Pancreas (tissue), 10 donors: ENCODE measurements at regions not wholly inside any gene's neighbourhood (a gene's known extent, or its start where the extent isn't known, plus 50 kb on each side); places are given as distances from the start of the nearest gene placed in this dataset.

ENCODE experiments used
- ATAC-seq, 4 donors: fragments of 200-7000 bp; cut with Tn5 transposase; one replicate each; pipeline versions ENCODE4 v1.8.0 to v1.9.1; 2020; ENCODE audit warnings: mild to moderate bottlenecking in 4 of 4, moderate library complexity in 4 of 4
- DNase-seq, 6 donors: peaks; one replicate each; pipeline ENCODE4 v3.0.0-alpha.2; 2020
- FAIRE-seq: peaks from 2 replicates; lab custom pipeline; 2012; peaks lifted over from hg19 to GRCh38; lab: Jason Lieb, UNC
- H3K27ac ChIP-seq, 4 donors: fragments of 200-600 bp; sonication (generic); 1 replicate in 3 of 4; 2 replicates in 1 of 4; pipeline versions ENCODE4 v1.5.0 to v1.8.0; 2020
- H3K27me3 ChIP-seq, 4 donors: fragments of 200-600 bp; one replicate each; pipeline ENCODE4 v1.8.0; 2021
- H3K36me3 ChIP-seq, 3 donors: fragments of 200-600 bp; sonication (generic) in 1 of 3; one replicate each; pipeline versions ENCODE4 v1.5.0 to v1.8.0; 2020 to 2021
- H3K4me1 ChIP-seq, 3 donors: fragments of 200-600 bp; one replicate each; pipeline ENCODE4 v1.8.0; 2021
- H3K4me3 ChIP-seq, 4 donors: fragments of 200-600 bp; sonication (generic) in 2 of 4; one replicate each; pipeline versions ENCODE4 v1.5.0 to v1.8.0; 2020 to 2021
- H3K9me3 ChIP-seq, 4 donors: fragments of 200-600 bp; one replicate each; pipeline ENCODE4 v1.8.0; 2021
- CTCF ChIP-seq, 4 donors: fragments of 200-600 bp; sonication (generic) in 3 of 4; IDR thresholded peaks; one replicate each; pipeline versions ENCODE4 v1.5.0 to v1.8.0; 2021; ENCODE audit warnings: antibody characterized with exemption in 4 of 4
- WGBS, 2 donors: extraction: QIAGEN DNeasy Blood & Tissue Kit; methylation state at CpG; one replicate each; pipeline ENCODE4 v1.1.7; 2013; 5-methylcytosine and 5-hydroxymethylcytosine counted together
- intact Hi-C, 3 donors: fragments of 100-400 bp; cut with DNase I; formaldehyde crosslinking; loops; one replicate each; pipeline versions ENCODE4 v1.11.1 to v1.14.2; 2022
- donor health status: healthy with polysubstance abuse.
- donor health status: DM: no; HTN: no; CAD: no; lungs with moderate emphysema.
- donor health status: DM: no; HTN: no; CAD: no.
- donor health status: control.
- donor health status: control.
- donor health status: Bipolar disorder and iron deficiency.
- donor health status: DM: yes; HTN: yes; CAD: no.
- donor health status: DM: no; HTN: no; CAD: no.
- donor health status: DM: no; HTN: no; CAD: no.
- donor health status: DM: yes; HTN: yes; CAD: no.

- H3K27me3 ChIP-seq: no peaks in the 10 kb centered on the region
- H3K9me3 ChIP-seq: no peaks in the 10 kb centered on the region
- 43 to 57% methylated on average over 3 of the region's 3 CpGs for WGBS, 2 donors
These were observed 272.0 kb upstream of the HAND2 start for GRCh38 chr4:173801876-173802661.

DNA sequence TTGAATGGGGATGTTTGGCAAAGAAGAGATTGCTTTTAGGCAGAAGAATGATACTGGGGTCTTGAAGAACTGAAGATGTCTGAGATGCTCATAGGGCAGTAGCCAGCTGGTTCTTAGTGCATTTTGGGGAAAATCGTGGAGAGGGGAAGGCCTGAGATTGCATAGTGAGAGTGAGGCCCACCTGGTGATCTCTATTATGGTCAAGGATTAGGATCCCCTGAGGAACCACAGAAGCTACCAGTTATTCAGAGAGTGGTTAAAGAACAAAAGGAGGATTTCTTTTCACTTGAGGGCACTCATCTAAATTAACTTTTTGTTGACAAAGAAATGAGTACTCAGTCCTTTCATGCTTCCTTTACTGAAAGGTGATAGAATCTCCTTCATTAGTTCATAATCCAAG is 271.3 kb upstream of the HAND2 start:
- no peak for DNase-seq
- Histone ChIP-seq H3K27me3 (no peaks in the 10 kb centered on the region), H3K27ac (no peak overlapping the region), H3K4me1 (no peaks in the 10 kb centered on the region), H3K9me3 (no peaks in the 10 kb centered on the region), H3K4me3 (no peak overlapping the region), H3K36me3 (no peaks in the 10 kb centered on the region)
- no peak for TF ChIP-seq CTCF (IDR thresholded peaks at IDR 0.05)
- no peak for ATAC-seq
- no peak for FAIRE-seq
- 27 to 30% methylated on average over 1 of the region's 1 CpG for WGBS, 2 donors
- intact Hi-C loops: no loop called here

More at GRCh38 chr4:173801876-173802661, 272.0 kb upstream of the HAND2 start:
- no peak overlapping the region for H3K27ac ChIP-seq
- FAIRE-seq (no peak), ATAC-seq (no peak), DNase-seq (no peak)
- no peak for TF ChIP-seq CTCF (IDR thresholded peaks at IDR 0.05)
- no peaks in the 10 kb centered on the region for H3K4me1 ChIP-seq
- H3K4me3 ChIP-seq: no peak overlapping the region
- no peaks in the 10 kb centered on the region for H3K36me3 ChIP-seq
- intact Hi-C loops: no loop called here

- Histone ChIP-seq H3K36me3 (no peaks in the 10 kb centered on the region), H3K27ac (no peak overlapping the region), H3K9me3 (no peaks in the 10 kb centered on the region), H3K4me1 (no peaks in the 10 kb centered on the region), H3K4me3 (no peak overlapping the region), H3K27me3 (no peaks in the 10 kb centered on the region)
- intact Hi-C loops: no loop called here
- WGBS, 2 donors: 73 to 78% methylated on average over 1 of the region's 1 CpG
- no peak for FAIRE-seq
- no peak for ATAC-seq
- DNase-seq: no peak
- TF ChIP-seq CTCF (IDR thresholded peaks at IDR 0.05): no peak
These were observed 267.3 kb upstream of the HAND2 start for GRCh38 chr4:173797296-173797695.

GRCh38 chr4:173794662-173795061 is 264.6 kb upstream of the HAND2 start:
- no peaks in the 10 kb centered on the region for H3K4me1 ChIP-seq
- no peaks in the 10 kb centered on the region for H3K9me3 ChIP-seq
- H3K4me3 ChIP-seq: no peak overlapping the region
- no peak overlapping the region for H3K27ac ChIP-seq
- DNase-seq (no peak), ATAC-seq (no peak), FAIRE-seq (no peak)
- no peak for TF ChIP-seq CTCF (IDR thresholded peaks at IDR 0.05)
- no peaks in the 10 kb centered on the region for H3K27me3 ChIP-seq
- 49 to 52% methylated on average over 2 of the region's 2 CpGs for WGBS, 2 donors
- H3K36me3 ChIP-seq: no peaks in the 10 kb centered on the region
- intact Hi-C loops: no loop called here

DNA sequence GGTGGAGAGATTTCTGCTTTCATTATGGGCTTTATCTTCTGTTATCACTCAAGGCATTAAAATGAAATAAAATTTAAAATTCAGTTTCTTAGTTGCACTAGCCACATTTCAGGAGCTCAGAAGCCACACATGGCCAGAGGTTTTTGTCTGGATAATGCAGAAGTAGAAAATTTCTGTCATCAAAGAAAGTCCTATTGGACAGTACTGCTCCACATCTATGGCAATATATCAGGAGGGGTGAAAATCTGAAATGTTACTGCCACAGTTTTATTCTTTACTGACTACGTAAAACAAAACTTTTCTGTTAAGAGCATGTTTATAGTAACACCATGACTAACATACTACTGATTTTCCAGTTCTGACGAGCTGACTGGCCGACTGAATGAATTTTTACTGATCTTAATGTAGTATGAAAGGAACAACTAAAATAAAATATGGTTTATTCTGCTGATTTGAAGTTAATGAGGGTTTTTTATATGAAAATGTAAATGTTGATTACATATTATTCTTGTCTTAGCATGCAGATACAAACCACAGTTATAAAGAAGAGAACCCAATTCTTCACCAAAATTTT is 264.0 kb upstream of the HAND2 start:
- H3K27me3 ChIP-seq: no peaks in the 10 kb centered on the region
- TF ChIP-seq CTCF (IDR thresholded peaks at IDR 0.05): no peak
- FAIRE-seq (no peak), ATAC-seq (no peak), DNase-seq (no peak)
- no peak overlapping the region for H3K4me3 ChIP-seq
- 66 to 75% methylated on average over 3 of the region's 3 CpGs for WGBS, 2 donors
- H3K36me3 ChIP-seq: no peaks in the 10 kb centered on the region
- H3K9me3 ChIP-seq: no peaks in the 10 kb centered on the region
- no peak overlapping the region for H3K27ac ChIP-seq
- intact Hi-C loops: no loop called here
- no peaks in the 10 kb centered on the region for H3K4me1 ChIP-seq
